NCI-H2196 (cell line): ENCODE measurements at regions not wholly inside any gene's neighbourhood (a gene's known extent, or its start where the extent isn't known, plus 50 kb on each side); places are given as distances from the start of the nearest gene placed in this dataset.
"Not testable (repeated sequence)": the region's sequence is repeated elsewhere in the genome, so short reads cannot be mapped to it uniquely, and the experiment has no call there.

Experiments
- DNase-seq: peaks from one replicate; lab custom pipeline; 2025; ENCODE audit not compliant: unreplicated experiment; lab: John Stamatoyannopoulos, UW

GRCh38 chr11:23797624-23798419 lies 699.0 kb upstream of the LUZP2 start:
- DNase-seq, result no peak

- DNase-seq, result not testable (repeated sequence)
Measured at GRCh38 chr11:23834306-23834705, 662.5 kb upstream of the LUZP2 start.

GRCh38 chr11:23836981-23837380 lies 659.9 kb upstream of the LUZP2 start:
- DNase-seq, result no peak

GRCh38 chr11:23840872-23841271 lies 656.0 kb upstream of the LUZP2 start:
- DNase-seq, result no peak

- no peak for DNase-seq
Measured at GRCh38 chr11:23846902-23847422, 649.9 kb upstream of the LUZP2 start.

GRCh38 chr11:23851216-23851615 lies 645.6 kb upstream of the LUZP2 start:
- DNase-seq, result no peak

- DNase-seq, result no peak
Measured at GRCh38 chr11:23856654-23857053, 640.2 kb upstream of the LUZP2 start.

GRCh38 chr11:23859087-23859486 lies 637.8 kb upstream of the LUZP2 start:
- no peak for DNase-seq

GRCh38 chr11:23861615-23862014 lies 635.2 kb upstream of the LUZP2 start:
- no peak for DNase-seq

GRCh38 chr11:23865341-23865975 lies 631.4 kb upstream of the LUZP2 start:
- no peak for DNase-seq

- DNase-seq, result no peak
Measured at GRCh38 chr11:23866641-23867040, 630.2 kb upstream of the LUZP2 start.

- DNase-seq, result no peak
Measured at GRCh38 chr11:23869671-23870070, 627.2 kb upstream of the LUZP2 start.

GRCh38 chr11:23873406-23873805 lies 623.4 kb upstream of the LUZP2 start:
- DNase-seq, result no peak

- DNase-seq, result no peak
Measured at GRCh38 chr11:23875176-23875850, 621.5 kb upstream of the LUZP2 start.

GRCh38 chr11:23883426-23884048 lies 613.3 kb upstream of the LUZP2 start:
- not testable (repeated sequence) for DNase-seq

GRCh38 chr11:23884341-23884740 lies 612.5 kb upstream of the LUZP2 start:
- DNase-seq, result no peak

- DNase-seq, result no peak
Measured at GRCh38 chr11:23885801-23886200, 611.1 kb upstream of the LUZP2 start.

- DNase-seq, result not testable (repeated sequence)
Measured at GRCh38 chr11:23887122-23887521, 609.7 kb upstream of the LUZP2 start.

GRCh38 chr11:23893126-23893525 lies 603.7 kb upstream of the LUZP2 start:
- no peak for DNase-seq

GRCh38 chr11:23897453-23898286 lies 599.2 kb upstream of the LUZP2 start:
- no peak for DNase-seq
